Stimulated activated CD4-positive, alpha-beta T cell treated with anti-CD3 and anti-CD28 coated beads, TNF-alpha, amount 100 ng/mL, for 24 hours (primary cell): ENCODE measurements at regions not wholly inside any gene's neighbourhood (a gene's known extent, or its start where the extent isn't known, plus 50 kb on each side); places are given as distances from the start of the nearest gene placed in this dataset.

Experiments
- DNase-seq, 3 experiments: peaks; one replicate each; pipeline ENCODE4 v3.0.0-alpha.2; 2020; ENCODE audit warnings: low read depth in 3 of 3

DNA sequence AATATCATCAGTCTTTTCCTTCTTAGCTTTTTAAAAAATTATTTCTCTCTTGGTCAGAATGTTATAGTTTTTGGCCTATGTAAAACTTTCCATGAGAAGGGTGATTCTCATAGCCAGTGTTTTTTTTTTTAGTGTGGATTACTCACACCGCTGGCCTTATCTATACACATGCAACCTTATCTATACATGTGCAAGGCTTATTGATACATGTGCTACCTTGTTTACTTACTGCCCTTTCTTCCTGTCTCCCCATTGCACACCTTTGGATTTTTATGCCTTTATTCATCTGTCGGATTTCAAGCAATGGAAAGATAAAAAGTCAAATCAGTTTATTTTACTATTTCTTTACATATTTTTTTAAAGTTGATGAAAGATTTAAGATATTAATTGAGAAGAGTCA lies 660.0 kb upstream of the FZD8 start:
- DNase-seq, result no peak

DNA sequence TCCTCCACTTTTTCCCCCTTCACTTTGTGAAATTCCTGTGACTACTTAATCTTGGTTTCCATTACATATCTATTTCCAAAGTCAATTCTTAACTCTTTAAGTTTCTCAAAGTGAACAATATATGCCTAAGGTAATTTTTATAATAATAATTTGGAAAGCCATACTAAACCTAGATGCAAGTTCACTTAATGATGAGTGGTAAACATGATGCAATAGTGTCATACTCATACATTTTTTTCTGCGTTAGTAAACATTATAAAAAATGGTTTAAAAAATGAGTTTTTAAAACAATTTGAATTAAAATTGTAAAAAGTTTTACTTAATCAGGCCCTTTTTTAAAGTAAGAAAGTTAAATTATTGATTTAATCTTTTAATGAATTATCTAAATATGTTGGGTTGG lies 659.4 kb upstream of the FZD8 start:
- no peak for DNase-seq

DNA sequence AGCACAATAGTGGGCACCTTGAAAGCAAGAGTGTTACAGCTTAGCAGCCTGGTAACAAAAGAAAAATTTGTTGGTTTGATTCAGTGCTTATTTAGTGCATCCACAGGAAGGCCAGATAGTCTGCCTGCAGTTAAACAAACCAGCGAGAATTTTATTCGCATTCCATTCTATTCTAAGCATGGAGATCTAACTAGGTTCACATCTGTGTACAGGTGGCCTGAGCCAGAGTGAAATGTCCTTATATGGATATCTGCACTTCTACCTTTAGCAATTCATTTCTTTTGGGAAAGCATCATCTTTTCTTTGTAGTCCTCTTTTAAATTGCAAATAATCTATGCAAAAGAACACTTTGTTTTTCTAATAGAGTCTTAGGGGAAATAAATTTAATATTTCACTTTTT lies 659.0 kb upstream of the FZD8 start:
- no peak for DNase-seq

DNA sequence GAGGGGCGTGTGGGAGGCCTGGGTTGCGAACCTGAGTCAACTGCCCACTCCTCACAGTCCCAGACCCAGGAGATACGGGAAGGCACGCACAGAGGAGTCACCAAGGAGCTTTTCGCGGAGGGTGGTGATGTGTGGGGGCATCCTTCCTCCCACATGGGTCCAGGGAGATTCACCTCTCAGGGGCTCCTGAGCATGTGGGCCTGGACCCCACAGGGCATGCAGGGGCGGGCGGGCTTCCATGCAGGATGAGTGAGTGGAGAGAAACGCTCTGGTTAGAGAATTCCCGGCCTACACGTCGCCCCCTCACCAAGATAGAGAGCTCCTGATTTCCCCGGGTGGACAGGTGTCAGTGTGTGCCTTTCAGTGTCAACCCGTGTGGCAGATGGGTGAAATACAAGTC lies 641.7 kb upstream of the FZD8 start:
- DNase-seq, result no peak

DNA sequence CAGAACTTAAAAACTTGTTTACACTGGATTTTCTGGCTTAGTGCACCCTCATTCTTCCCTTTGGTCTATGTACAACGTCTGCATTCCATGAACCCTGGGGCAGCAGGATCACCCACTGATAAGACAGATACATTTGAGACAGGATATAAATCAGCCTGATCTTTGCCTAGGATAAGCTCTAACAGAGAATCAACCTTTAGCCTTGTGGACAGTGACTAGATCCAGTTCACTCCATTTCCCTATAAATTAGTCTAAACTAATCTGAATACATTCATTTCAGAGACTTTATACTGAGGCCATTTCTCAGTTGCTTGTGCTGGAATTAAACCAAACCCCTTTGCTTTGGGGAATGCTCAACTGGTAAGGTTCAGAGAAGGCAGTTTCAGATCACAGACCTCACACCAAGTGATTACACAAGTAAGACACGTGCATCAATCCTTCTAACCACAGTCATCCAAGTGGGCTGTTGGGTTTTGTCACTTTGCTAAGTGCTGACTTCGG lies 639.8 kb upstream of the FZD8 start:
- DNase-seq, result no peak

DNA sequence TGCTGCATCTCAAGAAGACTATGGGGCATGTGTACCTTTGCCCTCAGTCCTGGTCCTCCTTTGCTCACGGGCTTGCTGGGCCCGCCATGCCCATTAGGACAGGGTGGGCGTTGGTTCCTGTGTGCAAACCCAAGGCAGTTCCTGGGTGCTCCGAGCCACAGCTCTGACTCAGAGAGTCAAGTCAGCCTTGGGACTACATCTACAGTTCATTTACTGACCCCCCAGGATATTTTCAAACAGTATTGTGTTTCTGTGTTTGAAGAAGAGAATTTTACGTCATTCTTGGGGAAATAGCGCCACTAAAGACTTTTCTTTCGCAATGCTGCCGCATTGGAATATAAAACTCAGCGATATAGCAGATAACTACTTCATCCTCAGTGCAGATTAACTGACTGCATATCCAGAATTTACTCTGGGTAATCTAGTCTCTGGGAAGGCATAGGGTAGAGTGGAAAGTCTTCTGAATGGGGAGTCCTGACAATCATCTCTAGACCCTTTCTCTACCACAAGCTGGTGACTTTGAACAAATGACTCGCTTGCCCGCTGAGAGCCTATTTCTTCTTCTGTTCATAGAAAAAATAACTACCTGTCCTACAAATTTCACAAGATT lies 638.9 kb upstream of the FZD8 start:
- DNase-seq, result no peak

DNA sequence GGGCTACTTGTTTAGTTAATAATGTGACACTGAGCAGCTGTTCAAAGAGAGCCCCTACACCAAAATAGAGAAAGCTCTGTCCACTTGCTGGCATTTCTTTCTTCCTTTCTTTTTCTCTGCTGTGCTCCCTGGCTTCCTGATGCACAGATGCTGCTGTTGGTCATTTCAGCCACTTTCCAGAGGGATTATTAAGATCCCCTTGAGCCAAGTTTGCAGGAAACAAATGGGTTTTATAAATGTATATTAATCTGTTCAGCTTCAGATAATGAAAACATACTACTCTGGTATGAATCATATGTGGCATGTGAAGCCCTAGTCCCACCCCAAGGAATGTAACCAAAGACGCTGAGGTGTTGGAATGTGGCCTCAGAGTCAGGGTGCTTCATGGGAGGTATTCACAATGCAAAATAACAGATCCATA lies 638.2 kb upstream of the FZD8 start:
- no peak for DNase-seq

DNA sequence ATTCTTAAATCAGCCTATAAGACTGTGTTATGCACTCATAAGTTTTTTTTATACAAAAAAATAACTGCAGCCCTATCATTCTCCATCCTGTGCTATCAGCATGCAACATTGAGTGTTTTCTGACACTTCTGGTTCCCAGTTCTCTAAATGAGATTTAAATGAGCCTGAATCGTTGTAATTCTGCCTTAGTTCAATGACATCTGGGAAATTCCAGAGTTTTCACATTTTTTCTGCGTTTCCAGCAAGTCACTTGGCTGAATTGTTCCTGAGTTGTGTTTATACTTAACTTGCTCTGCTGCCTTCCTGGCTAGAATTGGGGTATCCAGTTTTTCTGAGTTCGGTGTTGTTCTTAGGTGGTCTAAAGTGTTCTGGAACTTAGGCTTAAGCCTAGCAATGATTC lies 636.1 kb upstream of the FZD8 start:
- no peak for DNase-seq

DNA sequence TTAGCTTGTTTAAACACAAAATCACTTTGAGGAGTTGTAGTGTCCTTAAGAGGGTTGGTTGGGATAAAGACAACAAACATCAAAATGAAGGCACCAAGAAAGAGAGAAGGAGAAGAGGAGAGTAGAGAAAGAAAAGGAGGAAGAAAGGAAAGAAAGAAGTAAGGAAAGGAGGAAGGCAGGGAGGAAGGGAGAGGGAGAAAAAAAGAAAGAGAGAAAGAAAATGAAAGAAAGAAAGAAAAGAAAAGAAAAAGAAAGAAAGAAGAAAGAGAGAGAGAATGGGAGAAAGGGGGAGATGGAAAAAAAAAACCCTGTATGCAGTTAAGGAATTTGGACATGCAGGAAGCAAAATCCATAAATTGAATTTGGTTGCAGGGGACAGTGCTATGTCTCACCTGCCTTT lies 635.4 kb upstream of the FZD8 start:
- no peak for DNase-seq

DNA sequence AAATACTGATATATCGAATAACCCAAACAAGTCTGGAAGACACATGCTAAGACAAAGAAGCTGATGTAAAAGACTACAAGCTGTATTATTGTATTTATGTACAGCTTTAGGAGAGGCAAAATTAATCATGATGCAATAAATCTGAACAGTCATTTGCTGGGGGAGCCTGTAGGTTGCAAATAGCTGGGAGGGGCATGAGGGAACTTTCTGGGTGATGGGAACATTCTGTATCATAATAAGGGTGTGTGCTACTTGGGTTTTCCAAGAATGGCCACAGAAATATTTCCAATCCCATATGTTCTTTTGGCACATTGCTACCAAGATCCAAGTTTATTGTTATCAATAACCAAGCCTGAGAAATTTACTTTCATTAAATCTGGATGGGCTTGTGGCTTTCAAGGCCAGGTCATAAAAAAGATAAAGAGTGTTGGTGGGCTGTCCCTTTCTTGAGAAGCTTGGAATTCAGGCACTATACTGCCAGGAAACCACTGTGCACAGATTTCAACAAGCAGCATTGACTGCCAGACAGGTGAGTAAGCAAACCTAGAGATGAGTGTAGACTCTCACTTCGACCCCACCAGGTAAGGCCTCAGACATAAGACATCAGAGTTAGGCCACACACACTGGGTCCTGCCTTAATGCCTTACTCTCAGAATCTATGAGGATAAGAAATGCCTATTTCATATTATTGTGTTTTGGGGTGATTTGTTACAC lies 629.7 kb upstream of the FZD8 start:
- DNase-seq, result no peak

DNA sequence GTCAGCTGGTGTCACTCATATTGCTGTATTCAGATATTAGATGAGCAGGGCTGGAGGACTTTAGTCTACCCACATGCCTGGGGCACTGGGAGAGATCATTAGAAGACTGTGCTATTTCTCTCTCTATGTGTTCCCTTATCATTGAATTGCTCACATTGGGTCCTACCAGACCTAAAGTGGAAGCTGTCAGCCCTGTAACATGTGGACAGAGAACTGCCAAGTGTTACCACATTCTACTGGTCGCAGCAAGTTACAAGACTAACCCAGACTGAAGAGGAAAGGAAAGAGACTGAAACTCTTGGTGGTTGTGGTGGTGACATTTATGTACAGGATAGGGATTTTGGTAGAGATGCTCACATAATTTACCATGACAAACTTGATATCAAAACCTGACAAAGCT lies 627.1 kb upstream of the FZD8 start:
- DNase-seq, result no peak

DNA sequence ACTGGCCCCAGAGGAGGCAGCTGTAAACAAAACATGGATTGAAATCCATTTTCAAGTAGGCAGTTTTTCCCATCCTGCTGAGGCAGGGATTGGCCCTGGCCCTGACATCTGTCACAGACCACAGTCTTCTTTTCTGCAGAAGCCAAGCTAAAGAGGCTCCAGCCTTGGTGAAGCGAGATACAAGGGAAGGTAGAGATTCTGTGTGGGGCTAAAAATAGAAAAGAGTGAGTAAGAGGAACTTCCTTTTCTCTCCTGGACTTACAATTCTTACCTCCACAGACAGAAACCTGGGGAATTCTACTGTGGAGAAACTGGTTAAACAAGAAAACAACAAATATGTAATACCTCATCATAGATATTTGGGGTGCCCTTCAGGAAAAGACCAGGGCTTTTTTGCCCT lies 624.8 kb upstream of the FZD8 start:
- DNase-seq, result no peak

DNA sequence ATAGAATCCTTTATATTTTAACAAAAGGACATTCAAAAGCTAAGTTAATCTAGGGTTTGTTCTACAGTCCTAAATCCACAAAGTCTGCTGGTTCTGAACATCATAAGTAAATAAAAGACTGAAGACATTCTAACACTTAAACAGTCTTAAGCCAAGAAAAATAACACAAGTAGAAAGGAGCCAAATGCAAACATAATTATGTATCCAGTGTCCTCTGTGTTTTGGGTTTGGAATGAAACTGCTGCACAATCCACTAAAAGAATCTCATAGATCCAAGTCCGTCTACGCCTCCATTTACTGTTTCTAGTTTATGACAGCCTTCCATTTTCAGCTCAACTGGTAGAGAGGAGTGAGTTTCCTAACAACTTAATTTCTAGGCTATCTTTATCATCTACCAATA lies 623.6 kb upstream of the FZD8 start:
- DNase-seq, result no peak

DNA sequence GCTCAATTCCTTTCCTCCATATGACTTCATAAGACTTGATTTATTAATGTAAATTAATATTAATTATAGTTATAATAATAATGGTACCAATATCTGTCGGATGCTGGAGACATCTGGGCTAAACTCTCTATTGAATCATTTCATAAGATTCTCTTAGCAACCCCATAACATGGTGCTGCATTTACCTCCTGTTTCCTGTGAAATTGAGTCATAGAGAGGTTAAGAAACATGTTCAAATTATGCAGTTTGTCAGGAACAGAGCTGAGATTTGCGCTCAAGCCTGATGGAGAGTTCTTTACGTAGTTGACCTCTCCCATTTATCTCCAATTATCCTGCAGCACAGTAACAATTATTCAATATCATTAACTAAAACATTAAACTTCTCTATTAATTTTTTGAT lies 621.8 kb upstream of the FZD8 start:
- DNase-seq, result no peak

DNA sequence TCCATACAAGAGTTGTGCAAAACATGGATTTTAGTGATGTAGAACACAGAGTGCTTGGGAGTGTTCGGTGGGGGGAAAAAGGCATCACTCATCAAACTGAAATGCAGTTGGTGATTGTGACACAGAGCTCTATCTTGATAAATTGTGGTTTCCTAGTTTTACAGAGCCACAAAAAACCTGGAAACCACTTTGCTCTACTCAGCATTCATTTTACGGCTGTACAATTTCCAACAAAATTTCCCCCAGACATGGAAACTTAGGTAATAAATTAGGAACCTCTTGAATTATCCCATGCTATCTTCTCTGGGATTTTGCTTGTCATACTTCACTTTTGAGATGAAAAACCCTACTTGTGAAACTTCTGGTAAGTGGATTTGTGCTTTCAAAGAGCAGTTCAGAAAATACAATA lies 614.9 kb upstream of the FZD8 start:
- DNase-seq, result no peak

DNA sequence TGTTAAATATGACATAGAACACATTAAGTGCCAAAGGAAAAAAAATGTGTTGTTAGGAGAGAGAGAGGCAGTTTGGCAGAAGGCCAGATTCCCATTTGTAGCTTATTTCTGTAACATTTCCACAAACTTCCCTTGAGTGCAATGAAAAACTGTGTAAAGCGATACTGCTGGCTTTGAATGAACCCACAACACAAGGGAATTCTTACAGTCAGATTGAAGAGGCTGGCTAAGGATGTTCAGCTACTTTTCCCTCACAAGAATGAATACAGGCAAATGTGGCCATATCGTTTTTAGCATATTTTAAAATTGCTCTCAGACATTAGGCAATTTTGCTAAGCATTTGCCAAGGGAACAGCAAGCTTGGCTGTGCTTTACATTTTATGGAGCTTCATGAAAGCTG lies 614.1 kb upstream of the FZD8 start:
- no peak for DNase-seq

DNA sequence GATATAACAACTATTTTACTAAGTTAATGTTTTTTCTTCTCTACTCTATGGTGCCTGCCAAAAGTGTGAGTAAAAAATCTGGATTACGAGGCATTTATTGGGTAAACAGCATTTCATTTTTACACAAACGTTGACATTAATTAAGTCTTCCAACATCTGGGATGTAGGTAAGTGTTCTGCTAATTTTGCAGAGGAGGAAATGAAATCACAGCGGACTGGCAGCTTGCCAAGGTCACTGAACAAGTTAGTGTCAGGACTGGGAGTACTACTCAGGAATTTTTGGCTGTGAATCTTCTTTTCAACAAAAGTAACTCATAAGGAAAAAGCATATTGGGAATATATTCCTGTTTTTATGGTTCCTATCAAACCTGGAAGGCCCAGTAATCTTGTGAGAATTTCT lies 612.1 kb upstream of the FZD8 start:
- DNase-seq, result no peak

DNA sequence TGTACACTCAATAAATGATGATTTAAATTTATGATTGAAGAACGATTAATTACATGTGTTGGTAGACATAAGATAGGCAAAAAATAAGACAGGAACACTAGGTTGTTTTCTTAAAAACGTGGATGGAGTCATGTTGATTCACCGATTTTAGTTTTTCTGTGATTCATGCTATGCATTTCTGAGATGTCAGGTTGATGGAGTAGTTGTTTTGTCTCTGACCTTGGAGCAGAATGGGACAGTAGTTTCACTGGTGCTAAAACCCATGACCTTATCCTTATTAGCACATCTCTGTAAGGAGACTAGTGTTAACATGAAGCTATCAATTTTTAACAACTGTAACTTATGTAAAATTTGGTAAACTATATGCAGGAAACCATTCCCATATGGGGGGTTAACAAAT lies 611.6 kb upstream of the FZD8 start:
- DNase-seq, result no peak

DNA sequence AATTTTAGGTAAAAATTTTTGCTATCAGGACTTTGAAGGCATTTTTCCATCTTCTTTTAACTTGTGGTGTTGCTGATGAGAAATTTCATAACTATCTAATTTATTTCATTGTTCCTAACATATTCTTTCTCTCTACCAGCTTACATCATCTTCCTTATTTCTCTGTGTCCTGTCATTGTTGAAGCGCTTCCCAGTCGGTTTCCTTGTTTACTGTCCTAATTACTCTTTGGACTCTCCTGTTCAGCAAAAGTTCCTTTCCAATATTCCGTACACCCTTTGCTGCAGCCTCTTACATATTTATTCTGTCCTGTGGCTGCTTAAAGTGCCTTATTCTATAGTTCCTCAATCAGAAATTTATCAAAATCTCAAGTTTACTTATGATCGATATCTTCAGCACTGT lies 609.0 kb upstream of the FZD8 start:
- DNase-seq, result no peak

DNA sequence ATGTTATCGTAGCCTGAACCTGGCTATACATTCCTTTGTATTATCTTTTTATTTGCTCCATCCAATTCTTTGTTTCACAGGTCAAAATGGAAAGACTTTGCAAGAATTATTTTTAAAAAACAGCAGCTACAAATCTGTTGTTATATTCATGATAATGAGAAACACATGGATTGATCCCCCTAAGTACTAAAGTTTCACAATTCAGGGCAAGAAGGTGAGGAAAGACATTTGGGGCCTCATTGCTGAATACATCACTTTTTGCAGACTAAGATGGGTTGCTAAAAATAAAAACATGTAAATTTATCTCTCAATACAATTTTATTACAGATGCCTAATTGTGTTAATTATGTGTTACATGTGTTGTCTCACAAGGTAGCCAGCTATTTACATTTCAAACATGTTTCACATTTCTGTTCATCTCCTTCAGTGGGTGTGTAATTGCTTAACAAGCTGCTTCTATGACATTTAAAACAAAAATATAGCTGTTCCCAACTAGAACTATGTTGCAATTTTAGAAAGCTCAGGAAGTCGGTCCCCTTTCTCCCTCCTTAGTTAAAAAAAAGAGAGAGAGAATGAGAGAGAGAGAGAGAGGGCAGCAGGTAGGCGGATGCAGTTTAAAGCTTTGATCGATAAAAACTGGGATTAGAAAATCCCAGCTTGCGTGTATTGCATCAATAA lies 606.3 kb upstream of the FZD8 start:
- no peak for DNase-seq

DNA sequence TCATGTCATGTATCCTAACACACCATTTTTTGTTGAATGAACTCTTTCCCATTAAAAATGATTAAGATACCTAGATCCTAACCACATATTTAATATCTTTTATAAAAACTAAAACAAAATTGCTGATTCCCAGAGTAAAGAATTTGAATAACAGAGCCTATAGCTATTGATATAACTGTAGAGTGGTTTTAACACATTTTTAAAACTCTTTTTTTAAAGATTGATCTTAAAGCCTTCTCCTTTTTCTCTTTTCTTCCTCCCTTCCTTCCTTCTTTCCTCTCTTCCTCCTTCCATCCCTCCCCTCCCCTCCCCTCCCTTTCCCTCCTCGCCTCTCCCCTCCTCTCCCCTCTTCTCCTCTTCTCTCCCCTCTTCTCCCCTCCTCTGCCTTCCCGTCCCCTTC lies 605.4 kb upstream of the FZD8 start:
- no peak for DNase-seq

DNA sequence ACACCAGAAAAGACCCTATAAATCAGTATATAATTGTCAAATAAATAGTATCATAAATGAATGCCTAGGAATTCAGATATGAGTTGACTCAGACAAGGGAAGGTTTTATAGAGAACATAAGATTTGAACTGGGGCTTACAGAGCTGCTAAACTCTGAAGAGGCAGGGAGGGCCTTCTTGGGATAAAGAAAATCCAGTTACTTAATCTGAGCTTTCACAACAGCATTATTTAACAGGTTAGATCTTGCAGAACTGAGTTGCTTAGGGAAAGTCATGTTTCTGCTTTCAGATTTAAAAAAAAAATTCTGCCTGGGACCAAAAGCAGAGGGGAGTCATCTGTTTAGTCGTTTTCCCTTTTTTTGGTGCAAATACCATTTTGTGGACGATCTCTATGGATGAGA lies 594.8 kb upstream of the FZD8 start:
- no peak for DNase-seq

DNA sequence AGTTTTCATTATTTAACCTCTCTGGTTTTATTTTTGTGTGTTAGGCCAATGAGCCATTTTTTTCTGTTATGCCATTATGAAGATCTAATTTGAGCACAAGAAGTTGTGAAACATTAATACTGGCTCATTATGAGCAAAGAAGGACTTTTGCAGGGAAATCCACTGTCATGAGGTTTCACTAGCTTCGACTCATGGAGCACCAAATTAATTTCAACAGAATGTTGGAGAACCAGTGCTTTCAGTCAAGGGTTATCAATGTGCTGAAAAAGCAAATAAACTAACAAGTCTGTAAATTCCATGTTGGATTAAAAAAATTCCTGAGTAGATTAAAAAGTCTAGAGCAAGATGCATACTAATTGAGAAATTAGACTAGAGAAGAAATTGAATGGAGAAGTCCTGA lies 594.2 kb upstream of the FZD8 start:
- DNase-seq, result no peak
